HG03095 (cell line): ENCODE measurements at regions not wholly inside any gene's neighbourhood (a gene's known extent, or its start where the extent isn't known, plus 50 kb on each side); places are given as distances from the start of the nearest gene placed in this dataset.

Experiments
- ATAC-seq: cut with Tn5 transposase; IDR thresholded peaks from one replicate; pipeline ENCODE4 v1.9.1; 2021; ENCODE audit warnings: moderate library complexity; ENCODE audit not compliant: unreplicated experiment

GRCh38 chr11:28657378-28658030, 549.3 kb downstream of the METTL15 start:
- no peak for ATAC-seq

GRCh38 chr11:28654191-28654590, 546.0 kb downstream of the METTL15 start:
- no peak for ATAC-seq

GRCh38 chr11:28649922-28650321, 541.7 kb downstream of the METTL15 start:
- ATAC-seq = no peak

- no peak for ATAC-seq
Measured at GRCh38 chr11:28636566-28636965, 528.4 kb downstream of the METTL15 start.

GRCh38 chr11:28636033-28636432, 527.8 kb downstream of the METTL15 start:
- ATAC-seq = no peak

GRCh38 chr11:28632338-28632737, 524.1 kb downstream of the METTL15 start:
- ATAC-seq = no peak

- no peak for ATAC-seq
Measured at GRCh38 chr11:28631148-28631547, 523.0 kb downstream of the METTL15 start.

- no peak for ATAC-seq
Measured at GRCh38 chr11:28629235-28629634, 521.0 kb downstream of the METTL15 start.

- no peak for ATAC-seq
Measured at GRCh38 chr11:28628412-28628811, 520.2 kb downstream of the METTL15 start.

GRCh38 chr11:28627690-28628255, 519.6 kb downstream of the METTL15 start:
- no peak for ATAC-seq

GRCh38 chr11:28625532-28625931, 517.3 kb downstream of the METTL15 start:
- ATAC-seq = no peak

- ATAC-seq = no peak
Measured at GRCh38 chr11:28621753-28622152, 513.6 kb downstream of the METTL15 start.

GRCh38 chr11:28619846-28620540, 511.8 kb downstream of the METTL15 start:
- no peak for ATAC-seq

GRCh38 chr11:28618416-28618815, 510.2 kb downstream of the METTL15 start:
- no peak for ATAC-seq

- ATAC-seq = no peak
Measured at GRCh38 chr11:28616160-28616965, 508.2 kb downstream of the METTL15 start.

GRCh38 chr11:28615542-28615941, 507.4 kb downstream of the METTL15 start:
- ATAC-seq = no peak

- ATAC-seq = no peak
Measured at GRCh38 chr11:28606930-28607329, 498.7 kb downstream of the METTL15 start.

GRCh38 chr11:28599656-28600055, 491.5 kb downstream of the METTL15 start:
- no peak for ATAC-seq

GRCh38 chr11:28598531-28598930, 490.3 kb downstream of the METTL15 start:
- ATAC-seq = no peak

GRCh38 chr11:28596816-28597215, 488.6 kb downstream of the METTL15 start:
- no peak for ATAC-seq

- ATAC-seq = no peak
Measured at GRCh38 chr11:28592141-28592540, 484.0 kb downstream of the METTL15 start.
